ENCODE measurements at regions not wholly inside any gene's neighbourhood (a gene's known extent, or its start where the extent isn't known, plus 50 kb on each side); places are given as distances from the start of the nearest gene placed in this dataset.
"Not testable (repeated sequence)": the region's sequence is repeated elsewhere in the genome, so short reads cannot be mapped to it uniquely, and the experiment has no call there.

- DNase-seq = no peak
These were observed 1865.4 kb downstream of the MAT2B start for GRCh38 chr5:165370794-165371193.

GRCh38 chr5:165375201-165375600 lies 1869.8 kb downstream of the MAT2B start:
- DNase-seq = no peak

- no peak for DNase-seq
These were observed 1888.4 kb downstream of the MAT2B start for GRCh38 chr5:165393839-165394238.

- DNase-seq = no peak
These were observed 1892.1 kb downstream of the MAT2B start for GRCh38 chr5:165397516-165397915.

- no peak for DNase-seq
These were observed 1894.7 kb downstream of the MAT2B start for GRCh38 chr5:165400086-165400485.

GRCh38 chr5:165404917-165405316 lies 1899.5 kb downstream of the MAT2B start:
- DNase-seq = no peak

GRCh38 chr5:165405340-165405739 lies 1899.9 kb downstream of the MAT2B start:
- no peak for DNase-seq

- no peak for DNase-seq
These were observed 1901.9 kb downstream of the MAT2B start for GRCh38 chr5:165407352-165407751.

- no peak for DNase-seq
These were observed 1905.1 kb downstream of the MAT2B start for GRCh38 chr5:165410476-165410875.

- not testable (repeated sequence) for DNase-seq
These were observed 1906.1 kb downstream of the MAT2B start for GRCh38 chr5:165411532-165411931.

- DNase-seq = no peak
These were observed 1915.1 kb downstream of the MAT2B start for GRCh38 chr5:165420493-165420892.

GRCh38 chr5:165423697-165424299 lies 1918.4 kb downstream of the MAT2B start:
- DNase-seq = no peak

- DNase-seq = no peak
These were observed 1920.2 kb downstream of the MAT2B start for GRCh38 chr5:165425594-165425993.

- DNase-seq = no peak
These were observed 1943.3 kb downstream of the MAT2B start for GRCh38 chr5:165448753-165449152.

GRCh38 chr5:165457859-165458481 lies 1952.6 kb downstream of the MAT2B start:
- no peak for DNase-seq

- DNase-seq = no peak
These were observed 1953.8 kb downstream of the MAT2B start for GRCh38 chr5:165459232-165459631.

- DNase-seq = no peak
These were observed 1955.5 kb downstream of the MAT2B start for GRCh38 chr5:165460911-165461310.

GRCh38 chr5:165477546-165477945 lies 1972.1 kb downstream of the MAT2B start:
- DNase-seq = no peak

- DNase-seq = peak; percentile 43
These were observed 1990.5 kb downstream of the MAT2B start for GRCh38 chr5:165495829-165496380.

- DNase-seq = no peak
These were observed 1992.3 kb downstream of the MAT2B start for GRCh38 chr5:165497707-165498106.

GRCh38 chr5:165502893-165503691 lies 1997.7 kb downstream of the MAT2B start:
- DNase-seq = no peak

GRCh38 chr5:165504674-165505073 lies 1999.3 kb downstream of the MAT2B start:
- no peak for DNase-seq

- DNase-seq = no peak
These were observed 2002.9 kb downstream of the MAT2B start for GRCh38 chr5:165508286-165508685.

GRCh38 chr5:165508861-165509260 lies 2003.4 kb downstream of the MAT2B start:
- no peak for DNase-seq

All from left hindlimb (tissue), 1 donor.